Ishikawa (cell line): ENCODE measurements at regions not wholly inside any gene's neighbourhood (a gene's known extent, or its start where the extent isn't known, plus 50 kb on each side); places are given as distances from the start of the nearest gene placed in this dataset.

ENCODE experiments used
- CEBPB ChIP-seq: IDR thresholded peaks from 2 replicates; pipeline ENCODE4 v1.6.1; 2012
- CREB1 ChIP-seq: IDR thresholded peaks from 2 replicates; pipeline ENCODE4 v1.6.1; 2012; ENCODE audit warnings: low read depth
- EGR1 ChIP-seq: IDR thresholded peaks from 2 replicates; pipeline ENCODE4 v1.6.1; 2012
- EP300 ChIP-seq: IDR thresholded peaks from 2 replicates; pipeline ENCODE4 v1.6.1; 2012; ENCODE audit warnings: borderline replicate concordance
- FOXM1 ChIP-seq: IDR thresholded peaks from 2 replicates; pipeline ENCODE4 v1.6.1; 2012; ENCODE audit warnings: low read depth, borderline replicate concordance
- MAX ChIP-seq: IDR thresholded peaks from 2 replicates; pipeline ENCODE4 v1.6.1; 2012
- NFIC ChIP-seq: IDR thresholded peaks from 2 replicates; pipeline ENCODE4 v1.6.1; 2012
- RAD21 ChIP-seq: IDR thresholded peaks from 2 replicates; pipeline ENCODE4 v1.6.1; 2012; ENCODE audit warnings: low read depth
- REST ChIP-seq: IDR thresholded peaks from 2 replicates; pipeline ENCODE4 v1.6.1; 2012; ENCODE audit warnings: low read depth, mild to moderate bottlenecking
- TAF1 ChIP-seq: IDR thresholded peaks from 2 replicates; pipeline ENCODE4 v1.6.1; 2012; ENCODE audit warnings: low read depth, mild to moderate bottlenecking
- TCF12 ChIP-seq: IDR thresholded peaks from 2 replicates; pipeline ENCODE4 v1.6.1; 2012; ENCODE audit warnings: low read depth
- TEAD4 ChIP-seq: IDR thresholded peaks from 2 replicates; pipeline ENCODE4 v1.6.1; 2012
- USF1 ChIP-seq: IDR thresholded peaks from 2 replicates; pipeline ENCODE4 v1.6.1; 2012
- YY1 ChIP-seq: IDR thresholded peaks from 2 replicates; pipeline ENCODE4 v1.6.1; 2012; ENCODE audit warnings: low read depth
- ZBTB7A ChIP-seq: IDR thresholded peaks from 2 replicates; pipeline ENCODE4 v1.6.1; 2012; ENCODE audit warnings: low read depth

- TF ChIP-seq EP300 (no peak), REST (no peak), NFIC (no peak), RAD21 (no peak)
Measured at GRCh38 chr22:44375451-44375850, 62.7 kb upstream of the SHISAL1 start.

- TF ChIP-seq NFIC = no peak
- no peak for TF ChIP-seq TAF1
- TF ChIP-seq EP300 = no peak
Measured at GRCh38 chr22:44373234-44373633, 60.5 kb upstream of the SHISAL1 start.

GRCh38 chr22:44372611-44373010, 59.9 kb upstream of the SHISAL1 start:
- TF ChIP-seq MAX (no peak), TCF12 (no peak), EP300 (no peak), TAF1 (no peak)

- TF ChIP-seq MAX (no peak), EGR1 (no peak), CEBPB (no peak), TCF12 (no peak), REST (no peak), USF1 (no peak), TAF1 (no peak), NFIC (no peak), YY1 (no peak), EP300 (no peak), CREB1 (no peak), ZBTB7A (no peak), TEAD4 (no peak), FOXM1 (no peak), RAD21 (no peak)
Measured at GRCh38 chr22:44371741-44372525, 59.2 kb upstream of the SHISAL1 start.

GRCh38 chr22:44369916-44370801, 57.4 kb upstream of the SHISAL1 start:
- TF ChIP-seq YY1 (no peak), MAX (no peak), TCF12 (no peak), EGR1 (no peak)

GRCh38 chr22:44369293-44369661, 56.5 kb upstream of the SHISAL1 start:
- no peak for TF ChIP-seq TEAD4
- peak; percentile 26; the same call in 1 of the 2 replicates for TF ChIP-seq RAD21
